B cell (primary cell): ENCODE measurements at regions not wholly inside any gene's neighbourhood (a gene's known extent, or its start where the extent isn't known, plus 50 kb on each side); places are given as distances from the start of the nearest gene placed in this dataset.

ENCODE experiments used
- ATAC-seq: fragments of 200-7000 bp; cut with Tn5 transposase; one replicate; pipeline ENCODE4 v1.10.0; 2021; ENCODE audit warnings: low read depth, mild to moderate bottlenecking, moderate number of reproducible peaks, moderate library complexity
- CTCF ChIA-PET: fragments of 350-600 bp; sonication (Branson Sonifier 250); formaldehyde crosslinking; loops from one replicate; lab custom pipeline; 2021; ENCODE audit warnings: antibody characterized with exemption, inconsistent platforms; lab: Charles Lee
- POLR2A ChIA-PET: fragments of 350-600 bp; sonication (Branson Sonifier 250); formaldehyde crosslinking; loops from one replicate; lab custom pipeline; 2021; ENCODE audit warnings: antibody characterized with exemption; lab: Charles Lee
- DNase-seq: peaks from one replicate; pipeline ENCODE4 v3.0.0; 2013
- H2AFZ ChIP-seq: 2 replicates; pipeline ENCODE4 v1.6.1; 2012; ENCODE audit warnings: mild to moderate bottlenecking, low read depth, low read length; ENCODE audit not compliant: insufficient read depth, poor library complexity, severe bottlenecking
- H3K27ac ChIP-seq, 2 donors: 1 replicate in 1 of 2; 2 replicates in 1 of 2; pipeline ENCODE4 v1.5.1; 2012 to 2013; ENCODE audit warnings: low read length in 2 of 2, mild to moderate bottlenecking in 2 of 2, moderate library complexity in 1 of 2
- H3K27me3 ChIP-seq, 4 experiments: fragments of 200-600 bp in 1 of 4; sonication (generic) in 1 of 4; replicated peaks in 1 of 4; 1 replicate in 2 of 4; 2 replicates in 2 of 4; pipeline versions ENCODE4 v1.6.1 to v1.7.0; 2013 to 2016; ENCODE audit warnings: low read length in 3 of 4, mild to moderate bottlenecking in 2 of 4, mixed read lengths in 1 of 4, moderate library complexity in 1 of 4; ENCODE audit not compliant: insufficient read depth in 4 of 4, control insufficient read depth in 3 of 4; ENCODE audit errors: control extremely low read depth in 1 of 4
- H3K36me3 ChIP-seq, 2 experiments: replicated peaks in 1 of 2; 1 replicate in 1 of 2; 2 replicates in 1 of 2; pipeline versions ENCODE4 v1.6.1 to v1.7.1; 2013; ENCODE audit warnings: low read length in 1 of 2; ENCODE audit not compliant: insufficient read depth in 2 of 2, control insufficient read depth in 1 of 2; ENCODE audit errors: control extremely low read depth in 1 of 2, extremely low read depth in 1 of 2
- H3K4me1 ChIP-seq, 2 donors: fragments of 200-600 bp in 1 of 2; sonication (generic) in 1 of 2; 1 replicate in 1 of 2; 2 replicates in 1 of 2; pipeline versions ENCODE4 v1.5.1 to v1.6.1; 2013 to 2017; ENCODE audit warnings: low read length in 2 of 2; ENCODE audit not compliant: control insufficient read depth in 2 of 2, insufficient read depth in 2 of 2
- H3K4me2 ChIP-seq: replicated peaks from 2 replicates; pipeline ENCODE3; 2012; ENCODE audit warnings: mild to moderate bottlenecking, low read depth, low read length; ENCODE audit not compliant: poor library complexity, severe bottlenecking
- H3K4me3 ChIP-seq, 5 experiments: fragments of 200-600 bp in 1 of 5; sonication (generic) in 1 of 5; 1 replicate in 3 of 5; 2 replicates in 2 of 5; pipeline versions ENCODE4 v1.5.1 to v1.7.0; 2011 to 2016; ENCODE audit warnings: low read length in 4 of 5, mild to moderate bottlenecking in 4 of 5, low read depth in 2 of 5, control low read depth in 1 of 5, moderate library complexity in 1 of 5; ENCODE audit not compliant: insufficient read depth in 1 of 5; ENCODE audit errors: control extremely low read depth in 1 of 5, extremely low read depth in 1 of 5
- H3K79me2 ChIP-seq: fragments of 200-600 bp; sonication (generic); one replicate; pipeline ENCODE4 v1.6.0; 2016; ENCODE audit warnings: low read length; ENCODE audit not compliant: control insufficient read depth, insufficient read depth
- H3K9ac ChIP-seq: fragments of 200-600 bp; sonication (generic); 2 replicates; pipeline ENCODE4 v1.6.1; 2017; ENCODE audit warnings: mild to moderate bottlenecking, low read length, moderate library complexity
- H3K9me3 ChIP-seq, 3 donors: one replicate each; pipeline versions ENCODE4 v1.6.1 to v1.7.1; 2013; ENCODE audit warnings: low read length in 2 of 3; ENCODE audit not compliant: control insufficient read depth in 2 of 3, insufficient read depth in 1 of 3; ENCODE audit errors: control extremely low read depth in 1 of 3
- H4K20me1 ChIP-seq: 2 replicates; pipeline ENCODE4 v1.6.0; 2012; ENCODE audit warnings: mild to moderate bottlenecking, low read length; ENCODE audit not compliant: insufficient read depth, control insufficient read depth, poor library complexity, severe bottlenecking
- H3K27ac Mint-ChIP-seq: one replicate; pipeline ENCODE4 v1.8.0; 2021; ENCODE audit warnings: mixed read lengths
- H3K27me3 Mint-ChIP-seq: one replicate; pipeline ENCODE4 v1.8.0; 2021; ENCODE audit warnings: mixed read lengths
- H3K4me1 Mint-ChIP-seq: one replicate; pipeline ENCODE4 v1.8.0; 2021; ENCODE audit warnings: mixed read lengths
- H3K4me3 Mint-ChIP-seq: one replicate; pipeline ENCODE4 v1.8.0; 2021; ENCODE audit warnings: mixed read lengths
- H3K9me3 Mint-ChIP-seq: one replicate; pipeline ENCODE4 v1.8.0; 2022; ENCODE audit warnings: mixed read lengths; ENCODE audit not compliant: insufficient read depth
- CTCF ChIP-seq: fragments of 200-600 bp; IDR thresholded peaks from one replicate; pipeline ENCODE4 v1.8.0; 2022; ENCODE audit warnings: antibody characterized with exemption, mild to moderate bottlenecking
- EZH2 ChIP-seq: IDR thresholded peaks from 2 replicates; pipeline ENCODE4 v1.6.1; 2012; ENCODE audit warnings: borderline replicate concordance, low read depth, mild to moderate bottlenecking, moderate library complexity, low read length; ENCODE audit not compliant: insufficient read depth, poor library complexity, severe bottlenecking
- WGBS: methylation state at CpG from one replicate; pipeline ENCODE4 v1.1.5; 2013; ENCODE audit warnings: missing lambda C conversion rate; ENCODE audit not compliant: insufficient coverage; 5-methylcytosine and 5-hydroxymethylcytosine counted together
- intact Hi-C: fragments of 100-400 bp; cut with micrococcal nuclease; formaldehyde crosslinking; loops from one replicate; pipeline ENCODE4 v1.10.0; 2022

GRCh38 chr5:5794118-5794560, 371.7 kb downstream of the ICE1 start:
- H3K4me3 ChIP-seq, result no peak overlapping the region
- ChIA-PET CTCF (no interaction called here), POLR2A (no interaction called here)
- TF ChIP-seq EZH2 (no peak), CTCF (no peak)
- H3K4me1 ChIP-seq, result no peaks in the 10 kb centered on the region
- H3K4me3 Mint-ChIP-seq, result no peak overlapping the region
- H3K27me3 ChIP-seq, result peaks cover 0 to 6% (median 0%) of the 10 kb centered on the region in 4 experiments
- H3K9me3 Mint-ChIP-seq, result no peaks in the 10 kb centered on the region
- no peak overlapping the region for H3K9ac ChIP-seq
- ATAC-seq, result no peak
- 82% methylated on average over 4 of the region's 4 CpGs for WGBS
- no peak for DNase-seq
- no peak overlapping the region for H3K27ac ChIP-seq
- intact Hi-C loops, result no loop called here
- no peaks in the 10 kb centered on the region for H4K20me1 ChIP-seq
- no peaks in the 10 kb centered on the region for H3K9me3 ChIP-seq
- no peak overlapping the region for H3K4me2 ChIP-seq
- H3K4me1 Mint-ChIP-seq, result peaks cover 2% of the 10 kb centered on the region
- H2AFZ ChIP-seq, result no peak overlapping the region
- no peaks in the 10 kb centered on the region for H3K79me2 ChIP-seq
- H3K27me3 Mint-ChIP-seq, result no peaks in the 10 kb centered on the region
- H3K36me3 ChIP-seq, result no peaks in the 10 kb centered on the region
- no peak overlapping the region for H3K27ac Mint-ChIP-seq

- Histone ChIP-seq H3K79me2 (no peaks in the 10 kb centered on the region), H2AFZ (no peak overlapping the region), H3K27ac (no peak overlapping the region), H4K20me1 (no peaks in the 10 kb centered on the region), H3K36me3 (no peaks in the 10 kb centered on the region), H3K27me3 (peaks cover 0 to 6% (median 0%) of the 10 kb centered on the region in 4 experiments), H3K4me3 (no peak overlapping the region), H3K4me2 (no peak overlapping the region), H3K4me1 (no peaks in the 10 kb centered on the region), H3K9ac (no peak overlapping the region), H3K9me3 (no peaks in the 10 kb centered on the region)
- TF ChIP-seq CTCF (no peak), EZH2 (no peak)
- intact Hi-C loops, result no loop called here
- ChIA-PET POLR2A (no interaction called here), CTCF (no interaction called here)
- Mint-ChIP-seq H3K9me3 (no peaks in the 10 kb centered on the region), H3K4me1 (peaks cover 2% of the 10 kb centered on the region), H3K4me3 (no peak overlapping the region), H3K27ac (no peak overlapping the region), H3K27me3 (no peaks in the 10 kb centered on the region)
- DNase-seq (no peak), ATAC-seq (no peak)
- 69% methylated on average over 4 of the region's 10 CpGs for WGBS
These were observed 371.0 kb downstream of the ICE1 start for GRCh38 chr5:5793242-5794117.
